Mucosa of descending colon (tissue), 3 donors: ENCODE measurements at regions not wholly inside any gene's neighbourhood (a gene's known extent, or its start where the extent isn't known, plus 50 kb on each side); places are given as distances from the start of the nearest gene placed in this dataset.

Experiments
- ATAC-seq: fragments of 200-7000 bp; cut with Tn5 transposase; one replicate; pipeline ENCODE4 v1.9.1; 2020; ENCODE audit warnings: mild to moderate bottlenecking, moderate library complexity
- DNase-seq, 3 donors: peaks; one replicate each; pipeline ENCODE4 v3.0.0-alpha.2; 2020
- H3K36me3 ChIP-seq: fragments of 200-600 bp; one replicate; pipeline ENCODE4 v1.8.0; 2021; ENCODE audit warnings: low read depth, mild to moderate bottlenecking
- H3K4me1 ChIP-seq: fragments of 200-600 bp; one replicate; pipeline ENCODE4 v1.8.0; 2021; ENCODE audit warnings: low read depth, mild to moderate bottlenecking
- H3K4me3 ChIP-seq: fragments of 200-600 bp; one replicate; pipeline ENCODE4 v1.8.0; 2021; ENCODE audit warnings: mild to moderate bottlenecking
- H3K9me3 ChIP-seq: fragments of 200-600 bp; one replicate; pipeline ENCODE4 v1.8.0; 2021; ENCODE audit warnings: mild to moderate bottlenecking
- CTCF ChIP-seq: fragments of 200-600 bp; IDR thresholded peaks from one replicate; pipeline ENCODE4 v1.8.0; 2022; ENCODE audit warnings: antibody characterized with exemption, mild to moderate bottlenecking
- intact Hi-C, 2 donors: fragments of 100-400 bp; cut with DNase I in 1 of 2; cut with micrococcal nuclease in 1 of 2; formaldehyde crosslinking; loops; one replicate each; pipeline versions ENCODE4 v1.11.0 to v1.11.1; 2022; cut with DNase I, micrococcal nuclease
- donor health status: DM: no; HTN: no; CAD: no; lungs with moderate emphysema.
- donor health status: DM: no; HTN: no; CAD: no.
- donor health status: DM: no; HTN: yes; CAD: no.

- no peak for ATAC-seq
- H3K36me3 ChIP-seq = no peaks in the 10 kb centered on the region
- H3K4me1 ChIP-seq = no peaks in the 10 kb centered on the region
- intact Hi-C loops = no loop called here
- DNase-seq = no peak
- no peak overlapping the region for H3K4me3 ChIP-seq
- no peak for TF ChIP-seq CTCF
- no peaks in the 10 kb centered on the region for H3K9me3 ChIP-seq
Measured at GRCh38 chr1:199149591-199149990, 510.8 kb downstream of the PTPRC start.

- TF ChIP-seq CTCF = no peak
- DNase-seq = no peak
- intact Hi-C loops = no loop called here
- Histone ChIP-seq H3K4me3 (no peak overlapping the region), H3K36me3 (no peaks in the 10 kb centered on the region), H3K4me1 (no peaks in the 10 kb centered on the region), H3K9me3 (no peaks in the 10 kb centered on the region)
- ATAC-seq = no peak
Measured at GRCh38 chr1:199150756-199151155, 511.9 kb downstream of the PTPRC start.

GRCh38 chr1:199151634-199152425, 513.0 kb downstream of the PTPRC start:
- DNase-seq = no peak

DNA sequence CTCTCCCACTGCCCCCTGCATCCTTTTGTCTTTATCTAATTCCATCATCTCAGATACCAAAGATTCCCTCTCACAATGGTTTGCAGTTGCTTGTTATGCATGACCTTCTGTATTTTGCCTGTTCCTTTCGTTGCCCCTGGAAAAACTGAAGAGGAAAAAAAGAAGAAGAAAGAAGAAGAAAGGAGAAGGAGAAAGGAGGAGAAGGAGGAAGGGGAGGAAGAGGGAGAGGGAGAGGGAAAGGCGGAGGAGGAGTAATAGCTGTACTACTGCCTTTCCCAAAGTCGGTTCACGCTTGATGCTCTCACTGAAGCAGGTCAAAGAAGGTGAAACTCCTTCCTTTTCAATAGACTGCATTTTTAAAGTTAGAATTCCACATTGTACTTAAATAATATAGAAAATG, 513.8 kb downstream of the PTPRC start:
- Histone ChIP-seq H3K4me3 (no peak overlapping the region), H3K36me3 (no peaks in the 10 kb centered on the region), H3K4me1 (no peaks in the 10 kb centered on the region), H3K9me3 (no peaks in the 10 kb centered on the region)
- no peak for DNase-seq
- intact Hi-C loops = no loop called here
- no peak for TF ChIP-seq CTCF
- no peak for ATAC-seq

More at GRCh38 chr1:199151634-199152425, 513.0 kb downstream of the PTPRC start:
- intact Hi-C loops = no loop called here
- no peak overlapping the region for H3K4me3 ChIP-seq
- no peaks in the 10 kb centered on the region for H3K4me1 ChIP-seq
- no peaks in the 10 kb centered on the region for H3K36me3 ChIP-seq
- no peak for TF ChIP-seq CTCF
- no peaks in the 10 kb centered on the region for H3K9me3 ChIP-seq
- ATAC-seq = no peak

- ATAC-seq (no peak), DNase-seq (no peak)
- Histone ChIP-seq H3K4me1 (no peaks in the 10 kb centered on the region), H3K4me3 (no peak overlapping the region), H3K36me3 (no peaks in the 10 kb centered on the region), H3K9me3 (no peaks in the 10 kb centered on the region)
- intact Hi-C loops = no loop called here
- no peak for TF ChIP-seq CTCF
Measured at GRCh38 chr1:199155166-199156019, 516.6 kb downstream of the PTPRC start.
